ENCODE measurements at regions not wholly inside any gene's neighbourhood (a gene's known extent, or its start where the extent isn't known, plus 50 kb on each side); places are given as distances from the start of the nearest gene placed in this dataset.

DNA sequence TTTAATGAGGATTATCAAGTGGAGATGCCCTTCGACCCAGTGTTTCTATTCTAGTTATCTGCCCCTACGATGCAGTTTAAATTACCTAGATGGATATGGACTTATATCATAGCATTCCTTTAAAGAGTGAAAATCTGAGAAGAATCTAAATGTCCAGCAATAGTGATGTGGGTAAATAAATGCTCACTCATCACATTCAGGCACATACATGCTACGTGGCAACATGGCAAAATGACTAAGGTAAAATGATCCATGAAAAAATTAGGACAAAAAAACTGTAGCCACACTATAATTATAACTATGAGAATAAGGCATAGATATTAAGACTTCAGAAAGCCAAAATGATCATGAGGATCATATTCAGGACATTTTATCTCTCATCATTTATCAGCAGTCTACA is 82.4 kb upstream of the PDE1C start:
- TF ChIP-seq, protein P1, sequence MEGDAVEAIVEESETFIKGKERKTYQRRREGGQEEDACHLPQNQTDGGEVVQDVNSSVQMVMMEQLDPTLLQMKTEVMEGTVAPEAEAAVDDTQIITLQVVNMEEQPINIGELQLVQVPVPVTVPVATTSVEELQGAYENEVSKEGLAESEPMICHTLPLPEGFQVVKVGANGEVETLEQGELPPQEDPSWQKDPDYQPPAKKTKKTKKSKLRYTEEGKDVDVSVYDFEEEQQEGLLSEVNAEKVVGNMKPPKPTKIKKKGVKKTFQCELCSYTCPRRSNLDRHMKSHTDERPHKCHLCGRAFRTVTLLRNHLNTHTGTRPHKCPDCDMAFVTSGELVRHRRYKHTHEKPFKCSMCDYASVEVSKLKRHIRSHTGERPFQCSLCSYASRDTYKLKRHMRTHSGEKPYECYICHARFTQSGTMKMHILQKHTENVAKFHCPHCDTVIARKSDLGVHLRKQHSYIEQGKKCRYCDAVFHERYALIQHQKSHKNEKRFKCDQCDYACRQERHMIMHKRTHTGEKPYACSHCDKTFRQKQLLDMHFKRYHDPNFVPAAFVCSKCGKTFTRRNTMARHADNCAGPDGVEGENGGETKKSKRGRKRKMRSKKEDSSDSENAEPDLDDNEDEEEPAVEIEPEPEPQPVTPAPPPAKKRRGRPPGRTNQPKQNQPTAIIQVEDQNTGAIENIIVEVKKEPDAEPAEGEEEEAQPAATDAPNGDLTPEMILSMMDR (IDR thresholded peaks at IDR 0.05; ENCODE audit: insufficient read depth, low read length): no peak

DNA sequence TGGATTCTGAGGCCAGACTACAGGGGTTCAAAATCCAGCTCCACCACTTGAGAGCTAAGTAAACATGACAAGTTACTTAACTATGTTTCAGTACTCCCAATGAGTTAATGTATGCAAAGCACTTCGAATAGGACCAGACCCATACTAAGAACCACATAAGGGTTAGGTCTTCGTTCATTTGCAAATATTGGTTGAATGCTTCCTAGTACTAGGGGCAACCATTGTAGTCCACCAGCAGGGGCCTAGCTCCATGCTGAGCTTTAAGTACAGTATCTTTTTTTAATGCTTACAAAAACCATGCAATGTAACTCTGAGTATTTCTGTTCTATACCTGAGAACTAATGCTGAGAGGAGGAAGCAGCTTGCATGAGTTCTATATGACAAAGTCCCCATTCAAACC is 80.4 kb upstream of the PDE1C start:
- TF ChIP-seq, protein P1 (IDR thresholded peaks at IDR 0.05; ENCODE audit: insufficient read depth, low read length): no peak
- H3K4me3 ChIP-seq (ENCODE audit: low read depth, low read length): no peak overlapping the region
- DNase-seq (ENCODE audit: low read depth): no peak

More for the DNA sequence above, 82.4 kb upstream of the PDE1C start:
- no peak for DNase-seq (ENCODE audit: low read depth)
- H3K4me3 ChIP-seq (ENCODE audit: low read depth, low read length): no peak overlapping the region

DNA sequence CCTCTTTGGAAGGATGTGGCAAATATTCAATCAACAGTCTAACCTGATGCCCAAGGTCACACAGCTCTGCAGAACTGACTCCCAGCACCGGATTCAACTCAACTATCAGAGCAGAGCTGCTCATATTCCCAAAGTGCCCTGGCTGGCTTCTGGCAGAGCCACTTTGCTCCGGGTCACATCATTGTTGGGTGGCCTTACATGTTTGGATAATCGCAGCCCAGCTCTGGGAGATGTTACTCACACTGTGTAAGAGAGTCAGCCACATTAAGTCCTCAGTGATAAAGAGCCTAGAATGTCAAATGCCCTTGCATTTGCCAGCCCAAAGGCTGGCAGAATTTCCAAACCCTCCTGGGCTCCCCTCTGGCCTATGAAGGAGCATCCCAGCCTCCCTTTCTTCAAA is 79.8 kb upstream of the PDE1C start:
- TF ChIP-seq, protein P1 (IDR thresholded peaks at IDR 0.05; ENCODE audit: insufficient read depth, low read length): no peak
- no peak for DNase-seq (ENCODE audit: low read depth)
- H3K4me3 ChIP-seq (ENCODE audit: low read depth, low read length): no peak overlapping the region

DNA sequence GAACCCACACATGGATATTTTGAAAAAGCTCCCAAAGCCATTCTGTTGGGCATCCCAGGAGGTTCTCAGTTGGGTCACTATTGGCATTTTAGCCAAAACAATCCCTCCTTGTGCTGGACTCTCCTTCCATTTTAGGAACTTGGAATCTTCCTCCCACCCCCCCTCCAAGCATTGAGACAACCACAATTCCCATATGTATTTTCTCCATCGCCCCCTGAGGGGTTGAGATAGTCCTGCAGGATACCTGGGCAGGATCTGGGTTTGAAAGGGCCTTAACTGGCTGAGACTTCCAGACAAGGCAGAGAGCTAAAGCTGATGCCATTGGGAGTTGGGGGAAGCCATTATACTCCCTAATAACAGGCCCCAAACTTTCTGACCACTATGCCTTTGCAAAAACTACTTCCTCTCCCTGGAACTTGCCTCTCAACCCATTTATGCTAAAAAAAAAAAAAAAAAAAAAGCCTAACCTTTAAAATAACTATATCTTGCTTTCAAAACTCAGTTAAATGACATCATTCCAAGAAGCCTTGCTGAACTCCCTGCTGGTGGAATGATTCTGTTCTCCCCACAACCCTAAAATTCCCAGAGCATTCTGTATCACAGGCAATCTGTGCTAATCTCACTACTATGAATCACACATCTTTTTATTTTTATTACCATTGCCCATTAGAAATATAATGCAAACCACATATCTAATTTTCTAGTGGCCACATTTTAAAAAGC is 77.5 kb upstream of the PDE1C start:
- TF ChIP-seq, protein P1 (IDR thresholded peaks at IDR 0.05; ENCODE audit: insufficient read depth, low read length): no peak
- H3K4me3 ChIP-seq (ENCODE audit: low read depth, low read length): no peak overlapping the region
- peak; percentile 49 for DNase-seq (ENCODE audit: low read depth)

DNA sequence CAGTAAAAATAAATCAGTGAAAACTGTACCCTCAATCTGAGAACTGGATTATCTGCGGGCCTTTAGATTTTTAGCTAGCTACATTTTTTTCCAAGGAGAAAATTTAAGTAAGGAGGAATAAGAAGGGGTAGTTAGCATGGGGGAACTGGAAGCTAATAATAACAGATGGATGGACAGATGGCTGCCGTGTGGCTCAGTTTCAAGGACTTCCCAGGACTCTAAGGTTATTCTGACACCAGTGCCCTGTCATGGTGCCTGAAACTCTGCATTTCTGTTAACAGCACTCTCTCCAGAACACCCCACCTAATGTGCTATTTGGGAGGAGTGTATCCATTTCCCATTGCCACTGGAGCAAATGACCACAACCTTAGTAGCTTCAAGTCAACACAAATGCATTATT is 75.7 kb upstream of the PDE1C start:
- TF ChIP-seq, protein P1 (IDR thresholded peaks at IDR 0.05; ENCODE audit: insufficient read depth, low read length): no peak
- H3K4me3 ChIP-seq (ENCODE audit: low read depth, low read length): no peak overlapping the region
- DNase-seq (ENCODE audit: low read depth): no peak

DNA sequence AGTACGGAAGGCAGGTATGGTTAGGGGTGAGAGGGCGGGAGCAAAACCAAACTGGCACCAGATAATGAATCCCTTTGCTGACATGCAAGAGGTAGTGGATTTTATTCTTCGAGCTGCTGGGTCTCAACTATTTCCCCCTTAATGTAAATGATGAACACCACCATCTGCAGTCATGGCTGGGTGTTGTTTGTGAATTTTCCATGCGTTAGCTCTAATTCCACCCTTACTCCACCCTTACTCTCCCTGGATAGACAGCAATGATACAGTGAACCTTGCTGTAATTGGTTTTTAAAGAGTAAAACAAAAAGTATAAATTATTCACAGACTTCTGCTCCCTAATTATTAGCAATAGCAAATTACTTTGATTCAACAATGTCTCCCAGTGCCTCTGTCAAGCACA is 74.5 kb upstream of the PDE1C start:
- no peak for DNase-seq (ENCODE audit: low read depth)
- TF ChIP-seq, protein P1 (IDR thresholded peaks at IDR 0.05; ENCODE audit: insufficient read depth, low read length): no peak
- no peak overlapping the region for H3K4me3 ChIP-seq (ENCODE audit: low read depth, low read length)

DNA sequence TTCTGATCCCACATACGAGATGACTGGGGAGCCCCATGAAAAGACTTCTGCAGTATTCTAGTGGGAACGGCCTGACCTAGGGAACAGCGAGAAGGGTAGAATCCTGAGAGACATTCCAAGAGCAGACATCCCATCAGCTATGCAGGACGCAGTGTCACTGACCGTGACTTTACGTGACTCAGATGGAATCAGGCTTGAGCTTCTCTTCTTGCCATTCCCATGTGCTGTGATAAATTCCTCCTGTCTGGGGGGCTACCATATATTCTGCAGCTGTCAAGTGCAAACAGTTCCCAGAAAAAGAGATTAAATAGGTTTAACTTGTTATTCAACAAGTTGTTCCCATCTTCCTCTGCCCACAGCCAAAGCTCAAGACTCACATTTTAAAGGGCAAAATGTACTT is 73.1 kb upstream of the PDE1C start:
- TF ChIP-seq, protein P1 (IDR thresholded peaks at IDR 0.05; ENCODE audit: insufficient read depth, low read length): no peak
- no peak overlapping the region for H3K4me3 ChIP-seq (ENCODE audit: low read depth, low read length)
- DNase-seq (ENCODE audit: low read depth): no peak

Measured in fibroblast of the aortic adventitia (primary cell).